CD4-positive, alpha-beta T cell treated with Interleukin-2 at 100 ng/mL for 4 hours (primary cell): ENCODE measurements at regions not wholly inside any gene's neighbourhood (a gene's known extent, or its start where the extent isn't known, plus 50 kb on each side); places are given as distances from the start of the nearest gene placed in this dataset.

Source experiments
- DNase-seq: peaks from one replicate; pipeline ENCODE4 v3.0.0-alpha.2; 2020; ENCODE audit warnings: low spot score

GRCh38 chr2:12827721-12828120 is 111.0 kb downstream of the TRIB2 start:
- no peak for DNase-seq

DNA sequence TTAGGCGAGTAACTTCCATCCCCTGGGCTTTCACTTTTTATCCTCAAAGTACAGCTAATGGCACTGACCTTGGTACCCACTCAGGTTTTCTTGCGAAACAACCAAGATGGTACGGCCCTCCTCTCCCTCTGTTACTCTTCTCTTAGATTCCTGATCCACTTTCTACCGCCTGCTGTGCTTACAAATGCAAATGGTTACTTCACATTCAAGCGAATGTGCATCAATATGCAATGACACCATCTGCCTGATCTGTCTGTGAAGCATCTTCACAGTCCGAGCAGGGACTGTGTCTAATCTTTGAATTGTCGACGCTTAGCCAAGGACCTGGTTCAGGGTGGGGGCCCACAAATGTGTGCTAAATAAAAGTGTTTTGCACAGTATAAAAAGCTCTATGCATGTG is 112.2 kb downstream of the TRIB2 start:
- DNase-seq = no peak

- no peak for DNase-seq
Observed at GRCh38 chr2:12831016-12831415, 114.3 kb downstream of the TRIB2 start.

DNA sequence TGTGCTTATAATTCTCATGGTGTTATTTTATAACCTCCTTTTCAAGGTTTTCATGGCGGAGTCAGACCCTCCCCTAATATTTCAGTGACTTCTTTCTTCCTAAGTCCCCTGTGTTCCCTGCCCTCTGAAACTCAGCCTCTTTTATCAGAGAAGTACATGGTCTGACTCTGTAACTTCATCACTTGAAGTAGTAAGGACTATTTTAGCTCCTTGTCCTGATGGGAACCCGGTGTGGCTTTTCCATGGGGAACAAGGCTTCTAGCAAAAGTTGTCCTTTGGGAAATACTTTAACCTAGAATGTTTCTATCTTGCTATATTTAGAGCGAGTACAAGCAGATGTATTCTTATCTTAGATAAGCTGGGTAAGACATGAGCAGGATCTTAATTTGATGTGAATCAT is 117.5 kb downstream of the TRIB2 start:
- DNase-seq = no peak

DNA sequence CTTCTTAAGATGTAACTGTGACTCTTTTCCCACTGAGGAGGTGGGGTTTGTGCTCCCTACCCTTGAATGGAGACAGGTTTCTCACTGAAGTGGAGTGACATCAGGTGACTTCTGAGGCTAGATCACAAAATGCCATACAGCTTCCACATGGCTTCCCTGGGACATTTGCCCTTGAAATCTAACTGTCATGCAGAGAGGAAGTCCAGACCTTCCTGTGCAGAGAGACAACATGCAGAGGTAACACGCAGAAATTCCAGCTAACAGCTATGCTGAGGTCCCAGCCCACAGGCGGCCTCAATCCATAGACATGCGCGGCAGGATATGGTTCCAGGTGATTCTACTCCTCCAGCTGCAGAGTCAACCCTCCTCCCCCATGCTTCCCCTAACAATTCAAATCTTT is 119.0 kb downstream of the TRIB2 start:
- no peak for DNase-seq

- no peak for DNase-seq
Observed at GRCh38 chr2:12839339-12839738, 122.6 kb downstream of the TRIB2 start.

- DNase-seq = no peak
Observed at GRCh38 chr2:12841021-12841420, 124.3 kb downstream of the TRIB2 start.

DNA sequence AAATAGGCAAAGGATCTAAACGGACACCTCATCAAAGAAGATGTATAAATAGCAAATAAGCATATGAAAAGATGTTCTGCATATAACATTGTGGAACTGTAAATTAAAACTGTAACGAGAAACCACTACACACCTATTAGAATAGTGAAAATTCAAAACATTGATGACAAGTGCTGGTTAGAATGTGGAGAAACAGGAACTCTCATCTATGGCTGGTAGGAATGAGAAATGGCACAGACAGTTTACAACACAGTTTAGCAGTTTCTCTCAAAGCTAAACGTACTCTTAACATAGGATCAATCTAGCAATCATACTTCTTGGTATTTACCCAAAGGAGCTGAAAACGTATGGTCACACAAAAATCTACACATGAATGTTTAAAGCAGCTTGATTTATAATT is 126.2 kb downstream of the TRIB2 start:
- no peak for DNase-seq

DNA sequence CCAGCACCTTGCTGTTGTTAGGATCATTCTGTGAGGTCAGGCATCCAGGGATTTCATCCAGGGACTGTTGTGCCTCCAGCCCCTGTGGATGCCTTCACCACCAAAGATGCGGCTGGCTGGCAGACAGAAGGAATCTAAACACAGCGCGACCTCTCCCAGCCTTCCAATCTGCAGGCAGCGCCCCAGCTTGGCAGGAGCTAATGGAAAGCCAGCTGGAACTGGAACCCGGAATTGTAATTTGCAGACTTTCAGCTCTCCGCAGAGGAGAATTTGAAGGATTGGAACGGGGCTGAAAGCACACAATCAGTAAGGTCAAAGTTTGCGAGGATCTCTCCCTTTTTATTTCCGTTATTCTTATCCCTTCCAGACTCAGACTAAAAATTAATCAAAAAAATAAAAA is 127.8 kb downstream of the TRIB2 start:
- DNase-seq = no peak

- no peak for DNase-seq
Observed at GRCh38 chr2:12847694-12848575, 131.2 kb downstream of the TRIB2 start.

GRCh38 chr2:12852135-12852534 is 135.4 kb downstream of the TRIB2 start:
- no peak for DNase-seq

DNA sequence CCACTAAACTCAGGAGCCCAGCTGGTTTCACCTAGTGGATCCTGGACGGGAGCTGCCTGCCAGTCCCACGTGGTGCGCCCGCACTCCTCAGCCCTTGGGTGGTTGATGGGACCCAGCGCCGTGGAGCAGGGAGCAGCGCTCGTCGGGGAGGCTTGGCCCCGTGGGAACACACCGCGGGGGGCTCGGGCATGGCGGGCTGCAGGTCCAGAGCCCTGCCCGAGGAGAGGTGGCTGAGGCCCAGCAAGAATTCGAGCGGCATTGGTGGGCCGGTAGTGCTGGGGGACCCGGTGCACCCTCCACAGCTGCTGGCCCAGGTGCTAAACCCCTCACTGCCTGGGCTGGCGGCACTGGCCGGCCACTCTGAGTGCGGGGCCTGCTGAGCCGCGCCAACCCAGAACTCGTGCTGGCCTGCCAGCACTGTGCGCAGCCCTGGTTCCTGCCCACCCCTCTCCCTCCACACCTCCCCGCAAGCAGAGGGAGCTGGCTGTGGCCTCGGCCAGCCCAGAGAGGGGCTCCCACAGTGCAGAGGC is 137.3 kb downstream of the TRIB2 start:
- DNase-seq = no peak

DNA sequence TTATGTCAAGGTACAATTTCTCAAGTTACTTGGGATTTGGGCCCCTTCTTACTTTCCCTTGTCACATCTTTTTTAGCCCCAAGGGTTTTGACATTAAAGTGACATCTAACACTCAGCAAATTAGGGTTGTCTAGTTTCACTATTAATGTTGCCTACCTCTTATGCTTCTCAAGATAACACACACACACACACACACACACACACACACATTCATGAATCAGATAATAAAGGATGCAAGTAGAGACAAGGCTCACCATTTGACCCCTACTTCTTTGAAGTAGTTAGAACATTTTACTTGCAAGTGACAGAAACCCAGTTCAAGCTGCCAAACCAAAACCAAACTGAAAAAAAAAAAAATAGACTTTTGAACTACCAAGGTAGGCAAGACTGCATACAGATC is 138.8 kb downstream of the TRIB2 start:
- DNase-seq = peak; percentile 46

DNA sequence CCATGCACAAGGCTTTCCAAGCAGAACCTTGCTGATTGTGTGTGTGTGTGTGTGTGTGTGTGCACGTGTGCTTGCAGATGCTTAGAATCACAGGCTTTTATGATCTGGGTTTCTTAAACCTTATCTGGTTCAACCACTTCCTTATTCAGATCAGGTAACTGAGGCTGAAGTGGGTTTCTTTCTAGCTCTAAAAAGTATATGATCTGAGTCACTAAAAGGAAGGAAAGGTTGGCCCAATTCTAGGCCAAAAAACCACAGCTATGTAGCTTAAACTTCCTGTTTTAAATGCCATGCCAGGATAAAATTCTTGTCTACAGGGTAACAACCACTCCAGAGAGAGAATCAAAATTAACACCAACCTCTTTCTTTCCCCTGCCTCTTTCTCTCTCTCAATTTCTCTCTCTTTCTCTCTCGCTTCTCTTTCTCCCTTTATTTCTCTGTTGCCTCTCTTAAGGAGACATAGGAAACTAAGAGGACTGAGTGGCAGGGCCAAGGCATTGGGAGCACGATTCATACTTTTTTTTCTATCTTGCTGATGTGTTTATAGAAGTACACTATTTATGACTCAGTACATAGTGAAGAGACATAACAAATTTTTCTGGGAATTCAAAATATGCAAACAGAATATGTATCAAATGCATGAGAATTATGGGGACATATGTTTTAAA is 140.3 kb downstream of the TRIB2 start:
- DNase-seq = peak; percentile 73

GRCh38 chr2:12857891-12858290 is 141.2 kb downstream of the TRIB2 start:
- DNase-seq = no peak

DNA sequence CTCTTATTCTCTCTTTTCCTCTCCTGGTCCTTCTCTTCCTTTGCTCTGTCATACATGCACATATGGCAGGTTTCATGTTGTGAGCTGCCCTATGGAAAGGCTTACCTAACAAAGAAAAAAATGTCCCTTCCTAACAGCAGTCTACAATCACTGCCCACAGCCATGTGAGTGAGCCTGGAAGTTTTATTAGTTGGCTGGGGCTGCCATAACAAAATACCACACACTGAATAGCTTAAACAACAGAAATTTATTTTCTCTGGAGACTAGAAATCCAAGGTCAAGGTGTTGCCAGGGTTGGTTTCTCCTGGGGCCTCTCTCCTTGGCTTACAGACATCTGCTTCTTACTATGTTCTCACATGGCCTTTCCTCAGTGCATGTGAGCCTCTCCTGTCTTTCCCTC is 142.1 kb downstream of the TRIB2 start:
- no peak for DNase-seq

- DNase-seq = no peak
Observed at GRCh38 chr2:12861344-12861930, 144.7 kb downstream of the TRIB2 start.

DNA sequence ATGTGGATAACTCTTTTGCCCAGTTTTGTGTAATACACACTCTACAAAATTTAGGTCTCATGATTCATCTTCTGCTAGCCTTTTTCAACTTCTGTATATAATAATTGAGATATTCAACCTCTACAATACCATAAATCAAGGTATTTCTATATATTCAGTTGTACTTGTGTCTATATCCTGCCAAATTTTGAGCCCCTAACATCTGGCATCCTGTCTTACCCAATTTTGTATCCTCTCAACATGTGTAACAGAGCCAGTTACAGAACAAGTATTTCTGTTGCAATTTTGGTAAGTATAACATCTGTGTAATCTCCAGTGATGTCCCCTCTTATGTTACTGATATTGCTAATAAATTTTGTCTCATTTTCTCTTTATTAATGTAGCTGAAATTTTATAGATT is 145.8 kb downstream of the TRIB2 start:
- no peak for DNase-seq

GRCh38 chr2:12863937-12864336 is 147.2 kb downstream of the TRIB2 start:
- DNase-seq = no peak

- DNase-seq = no peak
Observed at GRCh38 chr2:12867631-12868287, 151.0 kb downstream of the TRIB2 start.

GRCh38 chr2:12870692-12871091 is 154.0 kb downstream of the TRIB2 start:
- no peak for DNase-seq

DNA sequence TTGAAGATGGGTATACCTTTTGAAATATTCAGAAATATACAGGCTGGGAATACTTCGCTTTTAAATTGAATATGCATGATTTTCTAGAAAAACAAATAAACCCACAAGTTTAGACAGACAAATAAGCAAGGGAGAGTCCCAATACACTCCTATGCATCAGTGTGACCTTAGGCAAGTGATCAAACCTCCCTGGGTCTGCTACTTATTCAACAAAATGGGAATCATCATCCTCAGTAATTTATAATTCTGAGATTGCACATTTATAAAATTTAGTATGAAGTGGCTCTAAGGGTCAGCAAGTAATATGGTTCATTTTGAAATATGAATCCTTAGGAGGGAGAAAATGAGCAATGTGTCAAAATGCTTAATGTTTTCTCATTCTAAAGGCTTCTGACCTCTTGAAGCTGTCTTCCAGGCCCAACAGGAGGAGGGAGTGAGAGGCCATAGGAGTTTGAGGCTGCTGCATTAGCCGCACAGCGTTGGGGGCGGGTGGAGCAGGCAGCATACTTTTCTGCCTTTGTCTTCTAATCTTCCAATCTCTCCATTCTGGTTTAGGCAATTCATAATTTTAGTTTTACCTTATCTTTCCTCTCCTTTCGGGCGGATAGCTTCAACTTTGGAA is 155.1 kb downstream of the TRIB2 start:
- no peak for DNase-seq
